EL (cell line): ENCODE measurements at regions not wholly inside any gene's neighbourhood (a gene's known extent, or its start where the extent isn't known, plus 50 kb on each side); places are given as distances from the start of the nearest gene placed in this dataset.
"Not testable (repeated sequence)": the region's sequence is repeated elsewhere in the genome, so short reads cannot be mapped to it uniquely, and the experiment has no call there.

Experiments
- DNase-seq: peaks from one replicate; pipeline ENCODE4 v3.0.0-alpha.2; 2016

DNA sequence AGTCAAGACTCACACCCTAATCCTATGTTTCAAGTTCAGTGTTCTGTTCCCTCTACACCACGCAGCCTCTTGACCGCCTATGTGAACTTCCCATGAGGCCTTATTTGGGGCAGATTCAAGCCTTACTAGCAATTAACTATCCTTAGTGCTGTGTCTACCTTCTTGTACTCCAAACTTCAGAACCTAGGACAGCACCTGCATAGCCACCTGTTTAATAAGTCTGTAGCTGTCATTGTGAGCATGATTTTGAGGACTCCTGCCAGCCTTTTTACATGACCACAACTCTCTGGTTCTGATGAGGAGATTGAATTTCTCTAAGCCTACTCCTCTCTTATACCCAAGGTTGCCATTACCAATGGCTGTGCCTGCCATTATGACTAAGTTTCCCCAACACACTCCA lies 50.8 kb upstream of the PCSK1 start:
- peak; percentile 26 for DNase-seq

- DNase-seq: no peak
Measured at GRCh38 chr5:96487859-96488258, 54.8 kb upstream of the PCSK1 start.

- DNase-seq: no peak
Measured at GRCh38 chr5:96489532-96489931, 56.5 kb upstream of the PCSK1 start.

GRCh38 chr5:96492459-96493047 lies 59.5 kb upstream of the PCSK1 start:
- DNase-seq: peak; percentile 46

GRCh38 chr5:96493219-96493790 lies 60.3 kb upstream of the PCSK1 start:
- DNase-seq: no peak

DNA sequence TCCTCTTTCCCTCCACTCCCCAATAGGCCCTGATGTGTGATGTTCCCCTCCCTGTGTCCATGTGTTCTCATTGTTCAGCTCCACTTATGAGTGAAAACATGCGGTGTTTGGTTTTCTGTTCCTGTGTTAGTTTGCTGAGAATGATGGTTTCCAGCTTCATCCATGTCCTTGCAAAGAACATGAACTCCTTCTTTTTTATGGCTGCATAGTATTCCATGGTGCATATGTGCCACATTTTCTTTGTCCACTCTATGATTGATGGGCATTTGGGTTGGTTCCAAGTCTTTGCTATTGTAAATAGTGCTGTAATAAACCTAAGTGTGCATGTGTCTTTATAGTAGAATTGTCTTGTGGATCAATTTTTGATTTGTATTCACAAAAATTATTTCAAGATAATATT lies 62.4 kb upstream of the PCSK1 start:
- not testable (repeated sequence) for DNase-seq

- DNase-seq: not testable (repeated sequence)
Measured at GRCh38 chr5:96497027-96497426, 64.0 kb upstream of the PCSK1 start.

DNA sequence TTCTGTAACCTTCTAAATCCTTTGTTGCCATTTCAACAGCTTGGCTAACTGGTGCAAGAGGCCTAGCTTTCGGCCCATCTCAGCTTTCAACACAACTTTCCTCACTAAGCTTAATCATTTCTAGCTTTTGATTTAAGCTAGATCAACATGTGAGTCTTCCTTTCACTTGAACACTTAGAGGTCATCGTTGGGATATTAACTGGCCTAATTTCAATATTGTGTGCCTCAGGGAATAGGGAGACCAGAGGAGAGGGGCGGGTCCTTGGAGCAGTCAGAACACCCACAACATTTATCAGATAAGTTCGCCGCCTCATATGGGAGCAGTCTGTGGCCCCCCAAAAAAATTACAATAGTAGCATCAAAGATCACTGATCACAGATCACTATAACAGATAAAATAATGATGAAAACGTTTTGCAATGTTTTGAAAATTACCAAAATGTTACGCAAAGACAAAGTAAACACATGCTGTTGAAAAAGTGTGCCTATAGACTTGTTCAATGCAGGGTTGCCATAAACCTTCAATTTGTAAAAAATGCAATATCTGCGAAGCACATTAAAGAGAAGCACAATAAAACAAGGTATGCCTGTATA lies 66.8 kb upstream of the PCSK1 start:
- DNase-seq: no peak

GRCh38 chr5:96501991-96502646 lies 69.1 kb upstream of the PCSK1 start:
- DNase-seq: no peak

- DNase-seq: no peak
Measured at GRCh38 chr5:96503501-96504236, 70.6 kb upstream of the PCSK1 start.

DNA sequence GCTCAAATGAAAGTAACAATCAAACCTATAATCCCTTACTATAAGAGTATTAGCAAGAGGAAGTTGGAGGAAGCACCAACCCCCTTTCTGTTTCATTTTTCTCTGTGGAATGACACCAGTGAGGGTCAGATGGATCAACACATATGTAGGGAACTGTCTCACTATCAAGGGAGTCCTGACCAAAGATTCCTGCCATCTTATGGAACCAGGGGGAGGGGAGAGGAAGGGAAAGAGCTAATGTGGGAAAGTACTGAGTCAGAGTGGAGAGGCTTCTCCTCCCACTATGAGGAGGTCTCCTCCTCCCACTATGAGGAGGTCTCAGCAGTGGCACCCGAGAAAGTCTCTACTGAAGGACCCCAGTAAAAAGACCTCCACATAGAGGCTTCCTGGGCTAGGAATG lies 73.3 kb upstream of the PCSK1 start:
- DNase-seq: peak; percentile 8

DNA sequence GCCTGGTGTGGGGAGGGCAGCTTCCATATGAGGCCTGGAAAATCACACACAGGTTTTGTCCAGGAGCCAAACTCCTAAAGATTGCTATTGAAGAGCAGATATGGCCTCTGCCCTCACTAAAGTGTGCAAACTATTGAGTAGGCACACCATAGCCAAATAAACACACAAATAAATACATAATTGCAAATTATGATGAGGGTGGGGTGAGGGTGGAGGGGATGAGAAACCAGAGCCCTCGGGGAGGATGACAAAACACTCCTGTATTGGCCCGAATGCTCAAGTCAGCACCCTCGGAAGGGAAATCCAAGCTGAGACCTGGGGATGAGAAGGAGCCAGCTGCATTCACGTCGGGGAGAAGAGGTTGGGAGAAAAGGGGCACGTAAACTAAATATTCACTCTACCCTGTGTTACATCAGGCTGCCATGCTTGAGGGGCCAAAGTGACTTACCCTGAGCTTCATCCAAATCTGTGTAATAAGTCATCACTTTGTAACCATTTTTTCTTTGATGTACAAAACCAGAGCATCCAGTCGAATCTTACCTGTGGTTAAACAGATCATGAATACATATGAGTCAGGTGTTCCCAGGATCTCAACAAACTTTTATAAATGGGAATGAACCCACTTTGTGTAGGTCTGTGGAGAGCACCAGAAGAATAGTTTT lies 73.9 kb upstream of the PCSK1 start:
- no peak for DNase-seq

- DNase-seq: peak; percentile 21
Measured at GRCh38 chr5:96509316-96509715, 76.3 kb upstream of the PCSK1 start.

DNA sequence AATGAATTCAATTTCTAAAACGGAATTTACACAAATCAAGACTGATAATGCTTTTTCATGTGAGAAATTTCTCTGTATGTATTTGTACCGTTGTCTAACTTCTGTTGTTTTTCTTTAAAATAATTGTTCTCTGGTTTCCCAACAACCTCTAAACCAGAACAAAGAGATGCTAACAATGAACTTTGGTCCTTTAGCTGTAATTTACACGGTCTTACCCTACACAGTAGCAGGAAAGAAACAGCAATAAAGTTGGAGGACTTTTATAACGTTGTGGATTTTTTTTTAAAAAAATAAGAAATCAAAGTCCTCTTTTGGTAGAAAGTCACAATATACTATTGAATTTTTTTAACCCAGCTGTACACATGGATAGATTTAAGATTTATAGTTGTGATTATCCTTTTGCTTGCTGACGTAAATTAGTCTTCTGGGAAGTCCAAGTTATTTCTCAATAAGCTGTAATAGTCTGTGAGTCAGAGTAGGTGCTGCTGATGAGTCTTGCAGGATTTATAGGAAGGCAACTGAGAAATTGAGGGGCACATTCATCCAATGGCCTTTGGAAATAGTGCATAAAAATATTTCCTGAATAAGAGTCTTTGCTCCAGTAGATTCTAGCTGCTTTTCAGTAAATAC lies 76.8 kb upstream of the PCSK1 start:
- DNase-seq: peak; percentile 84

- no peak for DNase-seq
Measured at GRCh38 chr5:96516631-96517071, 83.6 kb upstream of the PCSK1 start.

DNA sequence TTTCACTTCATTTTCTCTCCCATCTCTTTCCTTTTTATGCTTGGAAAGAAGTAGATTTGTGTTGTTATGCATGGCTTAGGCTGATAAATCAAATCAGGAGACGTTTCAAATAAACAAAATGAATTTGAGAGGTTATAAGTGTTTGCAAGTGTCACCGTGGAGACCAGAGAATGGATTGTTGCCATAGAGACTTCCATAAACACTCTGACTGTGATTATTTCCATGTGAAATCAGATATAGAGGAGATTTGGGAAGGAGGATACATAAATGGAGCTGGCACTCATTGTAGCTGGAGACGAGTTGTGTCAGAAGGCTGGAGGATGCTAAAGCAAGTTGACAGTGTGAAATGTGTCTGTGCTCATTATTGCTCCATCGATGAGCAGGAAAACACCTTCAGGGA lies 84.2 kb upstream of the PCSK1 start:
- no peak for DNase-seq

DNA sequence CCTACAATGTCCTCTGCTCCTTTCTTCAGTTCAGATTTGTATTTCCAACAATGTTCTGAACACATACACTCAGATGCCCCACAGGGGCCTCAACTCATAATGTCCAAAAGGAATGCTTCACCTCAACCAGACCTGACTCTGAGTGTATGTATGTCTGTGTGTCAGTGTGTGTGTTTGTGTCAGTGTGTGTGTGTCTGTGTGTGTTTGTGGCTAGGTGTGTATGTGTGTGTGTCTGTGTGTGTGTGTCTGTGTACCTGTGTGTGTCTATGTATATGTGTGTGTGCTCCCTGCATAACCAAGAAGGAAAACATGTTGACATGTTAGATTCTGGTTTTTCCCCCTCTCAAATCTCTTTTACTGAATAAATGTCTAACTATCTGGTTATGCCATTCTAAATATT lies 87.3 kb upstream of the PCSK1 start:
- no peak for DNase-seq

DNA sequence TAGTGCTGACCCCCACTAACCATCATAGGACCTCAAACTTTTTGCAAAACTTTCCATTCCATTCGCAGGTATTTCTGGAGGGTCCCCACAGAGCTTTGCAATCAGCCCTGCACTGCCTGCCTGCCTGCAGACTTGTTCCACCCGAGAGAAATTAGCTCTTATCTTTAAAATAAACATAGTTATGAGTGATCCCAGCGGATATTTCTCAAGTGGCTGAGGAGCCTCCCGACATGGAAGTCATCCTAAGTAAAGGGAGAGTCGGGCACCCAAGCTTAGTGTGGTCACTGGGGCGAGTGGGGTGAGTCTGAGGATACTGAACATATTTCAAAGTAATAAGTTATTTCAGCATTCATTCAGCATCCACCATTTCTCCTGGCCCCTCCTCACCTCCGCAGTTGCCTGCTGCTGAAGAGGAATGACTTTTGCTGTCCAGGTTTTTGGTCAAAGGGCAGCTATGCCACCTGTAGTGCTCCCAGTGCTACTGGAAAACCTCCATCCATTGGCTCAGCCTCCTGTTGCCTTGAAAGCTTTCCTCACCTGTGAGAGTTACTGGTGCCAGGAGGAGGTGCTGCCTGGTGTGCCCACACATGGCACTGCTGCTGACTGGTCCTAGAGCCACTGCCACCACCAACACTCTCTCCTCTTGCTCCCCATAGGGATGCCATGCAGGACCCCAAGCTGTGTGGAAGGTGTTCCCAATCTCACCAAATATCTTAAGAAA lies 89.7 kb upstream of the PCSK1 start:
- DNase-seq: no peak

DNA sequence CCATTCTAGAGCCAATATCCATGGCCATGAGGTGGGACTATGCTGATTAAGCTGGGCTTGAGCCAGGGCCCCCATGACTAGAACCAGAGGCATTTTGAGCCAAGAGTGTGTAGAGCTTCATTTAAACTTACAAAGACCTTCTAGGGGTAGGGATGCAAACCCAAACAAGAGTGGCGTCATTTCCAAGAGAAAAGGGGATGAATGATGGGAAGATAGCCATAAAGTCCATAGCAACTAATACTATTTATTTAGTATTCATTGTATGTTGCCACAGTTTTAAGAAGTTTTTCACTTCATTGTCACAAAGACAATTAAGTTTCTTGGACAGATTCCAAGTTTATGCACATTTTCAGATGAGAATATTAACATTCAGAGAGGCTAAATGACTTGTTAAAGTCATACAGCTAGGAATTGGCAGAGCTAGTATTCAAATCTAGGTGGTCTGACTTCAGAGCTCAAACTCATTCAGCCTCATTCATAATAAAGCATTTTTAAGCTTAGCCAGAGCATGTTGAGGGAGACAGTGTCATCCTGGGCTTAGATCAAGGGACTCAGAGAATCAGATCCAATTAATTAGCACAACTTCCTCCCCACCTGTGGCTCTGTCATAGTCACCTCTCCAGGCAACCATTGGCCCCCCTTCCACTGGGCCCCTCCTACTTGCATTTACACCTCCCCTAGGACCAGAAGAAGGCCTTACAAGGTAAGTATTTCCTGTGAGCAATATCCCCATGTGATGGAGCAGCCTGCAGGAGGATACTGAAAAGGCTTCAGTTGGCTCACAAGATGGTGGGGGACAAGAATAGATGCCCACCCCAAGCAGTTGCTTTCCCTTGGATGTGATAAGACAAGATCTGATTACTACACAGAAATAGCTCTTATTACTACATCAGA lies 95.0 kb upstream of the PCSK1 start:
- DNase-seq: no peak

DNA sequence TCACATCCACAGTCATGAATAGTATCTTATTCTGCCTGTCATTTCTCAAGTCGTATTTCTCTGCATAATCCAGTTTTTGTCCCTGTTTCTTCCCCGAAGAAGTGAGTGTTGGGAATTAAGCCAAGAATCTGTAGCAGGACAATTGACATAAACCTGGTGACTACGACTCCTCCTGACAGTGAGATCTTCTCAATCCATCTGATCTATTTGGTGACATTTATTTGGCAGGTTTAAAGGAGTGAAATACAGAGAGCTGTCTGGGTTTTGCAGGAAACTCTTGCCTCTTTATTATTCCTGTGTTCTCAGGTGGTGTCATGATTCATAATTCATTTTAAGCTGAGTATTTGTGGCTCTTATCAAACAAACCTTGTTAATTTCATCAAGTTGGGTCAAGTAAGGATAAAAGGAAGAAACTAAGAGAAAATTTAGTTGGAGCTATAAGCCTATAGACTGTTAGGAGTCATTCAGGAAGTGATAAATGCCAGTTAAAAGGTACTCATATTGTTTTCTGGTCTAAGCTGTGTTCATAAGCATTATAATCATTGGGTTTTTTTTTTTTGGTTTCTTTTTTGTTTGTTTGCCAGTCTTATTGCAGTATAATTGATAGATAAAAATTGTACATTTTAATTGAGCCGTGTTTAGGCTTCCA lies 95.9 kb upstream of the PCSK1 start:
- DNase-seq: no peak
